Vagina (tissue), 2 donors: ENCODE measurements at regions not wholly inside any gene's neighbourhood (a gene's known extent, or its start where the extent isn't known, plus 50 kb on each side); places are given as distances from the start of the nearest gene placed in this dataset.

Experiments used
- POLR2A ChIP-seq, 2 donors: fragments of 450-650 bp; IDR thresholded peaks; one replicate each; pipeline ENCODE4 v1.6.1; 2017; ENCODE audit warnings: antibody characterized with exemption in 2 of 2, mild to moderate bottlenecking in 2 of 2, moderate library complexity in 2 of 2
- POLR2AphosphoS5 ChIP-seq, 2 donors: sonication (generic); formaldehyde crosslinking; IDR thresholded peaks; one replicate each; pipeline ENCODE4 v1.9.0; 2017; ENCODE audit warnings: antibody characterized with exemption in 2 of 2, mild to moderate bottlenecking in 2 of 2, low read depth in 1 of 2; ENCODE audit not compliant: insufficient read depth in 1 of 2
- TF ChIP-seq, protein P1 (sequence below), 3 experiments: fragments of 450-650 bp in 2 of 3; fragments of 200-600 bp in 1 of 3; sonication (generic) in 1 of 3; IDR thresholded peaks; one replicate each; pipeline ENCODE4 v1.5.1; 2017 to 2019; ENCODE audit warnings: antibody characterized with exemption in 3 of 3, mild to moderate bottlenecking in 2 of 3, moderate library complexity in 2 of 3

DNA sequence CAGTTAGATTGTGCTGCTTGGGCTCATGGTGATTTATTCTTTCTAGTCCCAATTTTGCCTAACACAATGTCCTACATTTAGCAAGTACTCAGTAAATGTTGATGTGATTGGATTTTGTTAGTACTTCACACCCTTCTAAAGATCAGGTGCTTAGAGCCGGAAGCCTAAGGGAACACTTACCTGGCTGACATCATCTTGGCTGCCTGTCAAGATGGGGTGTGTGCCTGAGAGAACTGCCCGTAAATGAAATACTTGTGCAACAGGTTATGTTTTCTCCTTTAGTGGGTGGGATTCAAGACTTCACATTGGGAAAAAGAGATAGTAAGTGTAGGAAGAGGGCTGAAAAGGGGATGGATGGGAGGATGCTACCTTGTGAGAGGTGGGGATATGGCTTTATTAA is 75.5 kb upstream of the MACF1 start:
- TF ChIP-seq, protein P1, sequence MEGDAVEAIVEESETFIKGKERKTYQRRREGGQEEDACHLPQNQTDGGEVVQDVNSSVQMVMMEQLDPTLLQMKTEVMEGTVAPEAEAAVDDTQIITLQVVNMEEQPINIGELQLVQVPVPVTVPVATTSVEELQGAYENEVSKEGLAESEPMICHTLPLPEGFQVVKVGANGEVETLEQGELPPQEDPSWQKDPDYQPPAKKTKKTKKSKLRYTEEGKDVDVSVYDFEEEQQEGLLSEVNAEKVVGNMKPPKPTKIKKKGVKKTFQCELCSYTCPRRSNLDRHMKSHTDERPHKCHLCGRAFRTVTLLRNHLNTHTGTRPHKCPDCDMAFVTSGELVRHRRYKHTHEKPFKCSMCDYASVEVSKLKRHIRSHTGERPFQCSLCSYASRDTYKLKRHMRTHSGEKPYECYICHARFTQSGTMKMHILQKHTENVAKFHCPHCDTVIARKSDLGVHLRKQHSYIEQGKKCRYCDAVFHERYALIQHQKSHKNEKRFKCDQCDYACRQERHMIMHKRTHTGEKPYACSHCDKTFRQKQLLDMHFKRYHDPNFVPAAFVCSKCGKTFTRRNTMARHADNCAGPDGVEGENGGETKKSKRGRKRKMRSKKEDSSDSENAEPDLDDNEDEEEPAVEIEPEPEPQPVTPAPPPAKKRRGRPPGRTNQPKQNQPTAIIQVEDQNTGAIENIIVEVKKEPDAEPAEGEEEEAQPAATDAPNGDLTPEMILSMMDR (IDR thresholded peaks at IDR 0.05): no peak
- TF ChIP-seq POLR2A (IDR thresholded peaks at IDR 0.05) (no peak), POLR2AphosphoS5 (IDR thresholded peaks at IDR 0.05; ENCODE audit: insufficient read depth in 1 of 2, low read depth in 1 of 2) (peak in 1 of 2 donors; percentile 74)
